SIG-M5 treated with dmso at 0.1 percent for 504 hours (cell line): ENCODE measurements at regions not wholly inside any gene's neighbourhood (a gene's known extent, or its start where the extent isn't known, plus 50 kb on each side); places are given as distances from the start of the nearest gene placed in this dataset.
"Not testable (repeated sequence)": the region's sequence is repeated elsewhere in the genome, so short reads cannot be mapped to it uniquely, and the experiment has no call there.

Experiments used
- DNase-seq: peaks from one replicate; lab custom pipeline; 2025; ENCODE audit not compliant: unreplicated experiment; lab: John Stamatoyannopoulos, UW

DNA sequence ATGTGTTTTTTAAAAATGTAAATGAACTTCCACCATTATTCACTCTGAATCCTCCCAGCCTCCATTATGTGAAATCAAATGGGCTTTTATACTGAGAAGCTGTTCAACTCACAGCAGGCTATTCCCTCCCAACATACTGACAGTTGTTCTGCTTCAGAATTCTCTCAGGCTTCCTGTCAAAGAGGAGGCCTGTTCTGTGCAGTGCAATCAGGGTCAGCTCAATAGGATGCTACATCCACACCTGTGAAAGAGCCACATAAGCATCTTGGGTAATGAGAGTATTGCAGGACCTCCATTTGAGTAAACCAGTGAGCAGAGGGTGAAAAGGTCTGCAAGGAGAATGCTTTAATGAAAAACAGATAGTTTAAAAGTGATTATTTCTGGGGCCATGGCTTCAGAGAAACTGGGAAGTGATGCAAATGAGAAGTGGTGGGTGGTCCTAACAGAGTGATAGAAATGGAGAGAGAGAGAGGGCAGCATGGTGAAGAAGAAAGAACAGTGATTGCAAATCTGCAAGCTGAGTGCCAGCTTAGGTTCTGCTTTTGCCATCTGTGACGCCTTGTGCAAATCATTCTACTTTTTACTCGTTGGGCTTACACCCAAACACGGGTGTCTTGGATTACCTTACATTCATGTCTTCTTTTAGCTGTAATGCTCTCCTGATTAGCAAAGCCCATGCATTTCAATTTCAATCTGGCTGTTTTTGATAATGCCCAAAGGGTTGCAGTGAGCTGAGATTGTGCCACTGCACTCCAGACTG lies 202.5 kb upstream of the NMUR2 start:
- DNase-seq: no peak

DNA sequence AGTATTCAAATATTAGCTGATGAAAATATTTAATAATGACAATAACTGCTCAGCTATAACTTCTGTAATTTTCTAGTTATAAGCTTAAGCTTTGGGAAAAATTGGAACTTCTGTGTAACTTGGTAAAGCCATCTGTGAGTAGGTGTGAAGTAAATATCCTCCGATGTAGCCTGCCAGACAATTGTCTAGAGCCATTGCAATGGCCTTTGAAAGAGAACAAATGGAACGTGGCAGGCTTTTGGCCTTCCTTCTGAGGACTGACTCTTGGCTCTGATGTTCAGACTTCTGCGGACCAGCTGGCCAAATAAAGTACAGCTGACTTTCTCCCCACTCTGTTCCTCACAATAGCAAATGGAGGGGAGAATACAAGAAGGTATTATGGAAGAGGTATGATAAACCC lies 203.4 kb upstream of the NMUR2 start:
- DNase-seq: no peak

DNA sequence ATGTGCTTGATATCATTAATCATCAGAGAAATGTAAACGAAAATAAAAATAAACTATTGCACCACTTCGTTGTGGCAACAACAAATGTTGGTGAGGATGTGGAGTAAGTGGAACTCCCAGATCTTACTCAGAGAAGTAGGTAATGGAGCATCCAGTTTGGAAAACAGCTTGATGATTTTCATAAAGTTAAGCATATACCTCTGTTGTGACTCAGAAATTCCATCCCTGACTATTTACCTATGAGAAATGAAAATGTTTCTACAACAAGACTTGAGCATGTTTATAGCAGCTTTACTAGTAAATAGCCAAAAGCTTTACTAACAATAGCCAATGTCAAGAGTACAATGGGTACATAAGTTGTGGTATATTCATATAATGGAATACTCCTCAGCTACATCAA lies 214.7 kb upstream of the NMUR2 start:
- no peak for DNase-seq

DNA sequence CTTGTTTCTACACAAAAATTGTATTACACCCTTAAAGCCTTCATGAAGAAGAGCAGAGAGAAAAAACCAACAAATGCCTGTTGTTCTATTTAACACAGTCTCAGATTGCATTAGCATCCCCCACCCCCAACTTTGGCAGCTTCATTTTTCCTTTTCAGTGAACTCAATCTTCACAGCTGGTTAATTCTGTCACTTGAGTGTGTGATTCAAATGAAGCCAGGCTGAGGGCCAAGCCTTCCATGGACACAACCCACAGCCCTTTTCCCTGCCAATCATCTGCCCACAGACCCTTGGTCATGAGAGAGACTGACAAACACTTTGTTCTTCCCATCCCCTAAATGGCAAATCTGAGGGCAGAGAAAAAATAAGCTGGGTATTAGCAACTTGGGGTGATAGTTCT lies 217.5 kb upstream of the NMUR2 start:
- no peak for DNase-seq

DNA sequence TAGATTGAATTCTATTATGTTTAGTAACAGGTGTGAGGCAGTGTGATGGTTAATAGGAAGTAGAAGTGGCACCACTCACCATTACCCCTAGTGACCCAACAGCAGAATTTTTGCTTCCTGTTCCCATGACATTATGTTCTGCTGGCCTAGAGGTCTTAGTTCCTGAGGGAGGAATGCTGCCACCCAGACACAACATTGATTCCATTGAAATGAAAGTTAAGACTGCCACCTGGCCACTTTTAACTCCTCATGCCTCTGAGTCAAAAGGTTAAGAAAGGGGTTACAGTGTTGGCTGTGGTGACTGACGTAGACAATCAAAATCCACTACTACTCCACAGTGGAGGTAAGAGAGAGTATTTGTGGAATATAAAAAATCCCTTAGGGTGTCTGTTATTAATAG lies 218.9 kb upstream of the NMUR2 start:
- no peak for DNase-seq

DNA sequence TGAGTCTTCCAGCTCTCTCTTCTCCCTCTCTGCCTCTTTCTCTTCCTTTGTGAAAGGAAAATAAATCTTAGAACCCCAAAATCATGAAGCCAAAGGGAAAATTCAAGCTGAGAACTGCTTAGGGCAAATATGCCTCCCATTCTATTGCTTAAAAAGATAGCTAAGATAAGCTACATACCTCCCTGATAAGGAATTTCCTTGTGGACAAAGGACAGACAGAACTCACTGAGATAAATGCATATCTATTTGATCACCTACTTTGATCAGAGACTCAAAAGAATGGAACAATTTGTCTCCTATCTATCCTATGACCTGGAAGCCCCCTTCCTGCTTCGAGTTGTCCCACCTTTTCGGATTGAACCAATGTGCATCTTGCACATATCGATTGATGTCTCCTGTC lies 220.6 kb upstream of the NMUR2 start:
- DNase-seq: no peak

DNA sequence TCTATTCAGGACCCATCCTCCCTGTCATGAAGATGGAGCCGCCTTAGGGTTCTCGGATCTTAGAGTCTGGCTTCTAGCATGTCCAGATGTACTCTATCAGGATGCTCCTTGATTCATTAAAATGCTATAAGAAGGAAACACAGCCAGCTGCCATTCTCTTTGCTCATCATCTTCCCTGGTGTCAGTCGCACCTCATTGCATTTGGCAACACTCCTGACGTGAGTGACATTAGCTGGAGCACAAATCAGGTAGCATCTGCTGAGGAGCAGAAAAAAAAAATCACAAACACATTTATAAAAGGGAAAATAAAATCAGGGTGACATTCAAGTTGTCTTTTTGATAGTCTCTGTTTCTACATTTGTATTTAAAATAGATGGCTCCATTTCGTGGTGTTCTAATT lies 226.1 kb upstream of the NMUR2 start:
- DNase-seq: no peak

DNA sequence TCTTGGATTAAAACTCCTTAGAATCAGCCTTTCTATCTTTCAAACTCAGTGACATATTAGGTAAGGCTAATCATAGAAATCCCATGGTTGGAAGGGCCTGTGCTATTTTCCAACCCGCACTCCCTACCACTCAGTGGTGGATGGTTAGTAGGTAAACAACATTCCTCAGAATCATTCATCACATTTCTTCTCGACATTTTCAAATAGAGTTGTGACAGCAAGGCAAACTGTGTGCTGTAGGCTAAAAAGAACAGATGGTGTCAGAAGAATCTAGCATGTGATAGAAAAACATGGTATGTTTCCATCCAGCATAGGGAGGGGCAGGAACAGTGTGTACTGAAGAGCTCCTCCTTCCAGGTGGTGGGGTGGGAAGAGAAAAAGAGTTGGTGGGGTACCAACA lies 227.3 kb upstream of the NMUR2 start:
- no peak for DNase-seq

DNA sequence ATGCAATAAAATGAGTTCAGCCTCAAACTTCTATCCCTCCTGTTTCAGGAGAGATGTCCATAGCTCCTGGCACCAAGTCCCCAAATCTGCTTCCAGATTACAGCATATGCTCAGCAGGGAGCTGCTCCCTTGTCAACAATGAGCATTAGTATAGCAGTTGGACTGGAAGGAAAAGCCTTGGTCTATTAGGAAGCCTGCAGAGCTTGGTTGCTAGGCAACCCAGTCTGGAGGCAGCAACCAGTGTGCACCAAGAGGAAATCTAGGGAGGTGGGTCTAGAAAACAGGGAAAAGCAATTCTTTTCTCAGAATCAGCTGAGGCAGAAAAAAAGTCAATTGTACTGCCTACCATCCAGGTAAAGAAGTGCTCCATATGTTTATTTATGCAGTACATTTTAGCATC lies 229.5 kb upstream of the NMUR2 start:
- no peak for DNase-seq

DNA sequence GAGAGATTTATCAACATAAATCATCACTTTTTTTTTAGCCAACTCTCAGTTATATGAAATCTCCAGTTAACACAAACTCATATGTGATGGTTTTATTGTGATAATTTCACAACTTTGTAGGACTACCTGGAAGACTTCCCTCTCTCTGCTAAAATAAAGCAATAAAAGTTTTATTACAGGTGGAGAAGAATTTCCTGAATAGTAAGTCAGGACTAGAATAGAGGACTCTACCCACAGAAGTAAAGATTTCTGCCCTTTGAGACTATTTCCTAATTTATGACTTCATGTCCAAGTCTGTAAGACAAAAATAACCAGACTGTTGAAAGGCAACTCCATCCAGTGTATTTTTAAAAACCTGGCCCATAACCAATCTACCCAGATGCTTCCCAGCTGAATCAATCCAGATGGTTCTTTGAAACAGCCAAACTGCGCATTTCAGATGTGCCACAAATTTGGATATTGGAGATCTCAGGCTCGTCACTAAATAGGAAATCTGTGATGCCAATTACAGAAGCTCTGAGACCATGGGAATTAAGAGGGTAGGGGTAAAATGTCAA lies 234.0 kb upstream of the NMUR2 start:
- no peak for DNase-seq

DNA sequence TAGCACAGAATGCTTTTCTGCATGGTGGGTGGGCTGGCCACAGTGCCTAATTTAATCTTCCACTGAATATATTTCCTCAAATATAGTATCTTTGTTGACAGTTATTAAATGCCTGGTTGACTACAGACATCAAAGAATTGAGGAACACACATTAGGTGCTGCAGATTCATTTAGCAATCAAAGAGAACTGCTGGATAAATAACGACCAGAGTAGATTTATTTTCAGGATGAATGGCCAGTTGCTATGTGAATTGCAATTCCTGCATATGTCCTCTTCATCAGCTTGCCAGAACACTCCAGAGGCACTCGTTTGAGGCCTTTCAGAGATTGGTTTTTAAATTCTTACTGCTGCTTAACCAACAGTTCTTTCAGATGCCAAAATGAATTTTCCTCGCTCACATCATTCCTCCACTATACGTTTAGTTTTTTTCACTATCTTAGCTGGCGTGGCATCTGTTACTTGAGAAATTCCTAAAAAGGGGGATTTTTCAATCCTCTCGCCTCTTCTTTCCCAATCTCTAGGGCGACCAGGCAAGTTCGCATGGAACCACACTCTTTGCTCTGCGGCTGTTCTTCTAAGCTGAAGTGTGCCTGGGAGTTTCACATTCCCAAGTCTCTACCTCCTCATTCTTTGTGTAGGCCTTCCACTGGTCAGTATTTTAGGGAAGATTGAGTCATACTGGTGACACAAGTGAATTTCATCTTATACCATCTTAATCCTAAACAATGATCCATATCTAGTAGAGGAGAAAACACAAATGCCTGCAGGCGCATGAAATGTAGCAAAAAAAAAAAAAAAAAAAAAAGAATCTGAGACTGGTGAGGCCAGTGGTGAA lies 237.1 kb upstream of the NMUR2 start:
- no peak for DNase-seq

DNA sequence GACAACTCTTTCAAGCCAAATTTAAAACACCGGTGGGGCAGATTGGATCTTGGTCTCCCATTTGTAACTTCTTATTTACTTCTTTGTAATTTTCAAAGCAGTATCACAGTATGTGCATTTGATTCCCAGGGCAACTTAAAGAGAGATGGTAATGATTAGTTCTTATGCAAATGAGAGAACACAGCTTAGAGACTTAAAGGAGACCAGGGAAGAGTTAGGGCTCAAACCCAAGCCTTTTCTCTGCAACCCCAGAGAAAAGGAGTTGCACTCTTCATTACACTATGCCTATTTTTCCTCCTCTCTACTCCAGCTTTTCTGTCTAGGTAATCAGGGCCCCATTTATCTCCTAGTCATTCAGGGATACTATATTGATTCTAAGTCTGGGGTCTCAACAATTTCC lies 237.8 kb upstream of the NMUR2 start:
- DNase-seq: no peak

DNA sequence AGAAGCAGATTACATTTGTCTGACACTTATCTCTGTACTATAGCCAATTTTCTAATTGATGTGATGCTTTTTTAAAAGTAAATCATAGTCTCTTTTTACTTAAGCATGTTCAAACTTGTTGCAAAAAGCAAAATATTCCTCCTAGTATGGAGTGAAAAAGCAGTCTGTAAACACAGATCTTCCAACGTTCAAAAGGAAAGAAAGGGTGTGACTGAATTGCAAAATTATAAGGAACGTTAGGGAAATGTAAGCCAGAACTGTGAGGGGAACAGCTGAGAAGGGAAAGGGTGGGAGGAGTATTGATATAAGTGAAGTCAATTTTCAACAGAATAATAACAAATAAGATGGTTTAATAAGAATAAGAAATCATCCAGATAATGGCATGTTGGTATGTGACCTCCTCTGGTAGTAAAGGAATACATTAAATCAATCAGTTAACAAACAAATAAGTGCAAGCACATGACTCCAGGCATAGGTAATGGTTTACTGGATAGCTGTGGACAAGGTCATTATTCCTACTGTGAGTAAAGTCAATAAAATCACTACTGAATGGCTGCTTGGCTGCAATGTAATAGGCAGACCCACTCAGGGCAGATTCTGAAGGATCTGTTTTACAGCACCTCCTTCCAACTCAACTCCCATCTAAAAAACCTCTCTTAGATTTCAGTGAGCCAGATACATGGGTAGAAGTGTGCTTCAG lies 239.1 kb upstream of the NMUR2 start:
- no peak for DNase-seq

DNA sequence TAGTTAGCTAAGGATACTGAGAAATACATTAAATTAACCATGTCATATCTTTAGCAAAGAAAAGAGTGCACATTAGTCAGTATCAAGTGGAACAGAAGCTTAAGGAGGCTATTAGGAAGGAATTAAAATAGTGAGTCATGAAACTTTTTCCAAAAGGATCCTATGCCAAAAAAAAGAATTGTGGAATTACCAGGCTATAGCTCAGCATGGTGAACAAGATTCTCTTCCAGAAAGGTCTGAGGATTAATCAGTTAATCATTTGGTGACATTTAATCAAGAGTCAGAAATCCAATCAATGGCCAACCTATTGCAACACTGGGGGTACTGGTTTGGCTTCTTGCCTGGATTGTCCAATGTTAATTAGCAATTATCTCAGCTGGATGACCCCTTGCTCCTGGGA lies 244.5 kb upstream of the NMUR2 start:
- no peak for DNase-seq

DNA sequence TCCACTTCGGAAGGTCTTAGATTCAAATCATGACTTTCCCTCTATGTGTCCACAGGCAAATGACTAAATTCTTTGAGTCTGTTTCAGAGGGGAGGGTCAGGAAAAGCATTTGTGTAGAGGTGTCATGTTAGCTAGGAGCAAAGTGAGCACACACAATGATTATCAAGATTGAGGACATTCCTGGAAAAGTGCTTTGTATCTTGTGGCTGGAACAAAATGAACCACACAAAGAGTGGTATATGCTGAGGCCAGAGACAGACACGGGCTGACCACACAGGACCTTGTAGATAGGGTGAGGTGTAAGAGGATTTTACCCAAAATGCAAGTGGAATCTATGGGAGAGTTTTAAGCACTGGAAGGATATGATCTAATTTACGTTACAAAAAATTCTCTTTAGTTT lies 245.3 kb upstream of the NMUR2 start:
- no peak for DNase-seq

DNA sequence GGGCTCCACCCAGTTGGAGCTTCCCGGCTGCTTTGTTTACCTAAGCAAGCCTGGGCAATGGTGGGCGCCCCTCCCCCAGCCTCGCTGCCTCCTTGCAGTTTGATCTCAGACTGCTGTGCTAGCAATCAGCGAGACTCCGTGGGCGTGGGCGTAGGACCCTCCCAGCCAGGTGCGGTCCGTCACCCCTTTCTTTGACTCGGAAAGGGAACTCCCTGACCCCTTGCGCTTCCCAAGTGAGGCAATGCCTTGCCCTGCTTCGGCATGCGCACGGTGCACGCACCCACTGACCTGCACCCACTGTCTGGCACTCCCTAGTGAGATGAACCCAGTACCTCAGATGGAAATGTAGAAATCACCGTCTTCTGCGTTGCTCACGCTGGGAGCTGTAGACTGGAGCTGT lies 254.4 kb upstream of the NMUR2 start:
- DNase-seq: not testable (repeated sequence)

DNA sequence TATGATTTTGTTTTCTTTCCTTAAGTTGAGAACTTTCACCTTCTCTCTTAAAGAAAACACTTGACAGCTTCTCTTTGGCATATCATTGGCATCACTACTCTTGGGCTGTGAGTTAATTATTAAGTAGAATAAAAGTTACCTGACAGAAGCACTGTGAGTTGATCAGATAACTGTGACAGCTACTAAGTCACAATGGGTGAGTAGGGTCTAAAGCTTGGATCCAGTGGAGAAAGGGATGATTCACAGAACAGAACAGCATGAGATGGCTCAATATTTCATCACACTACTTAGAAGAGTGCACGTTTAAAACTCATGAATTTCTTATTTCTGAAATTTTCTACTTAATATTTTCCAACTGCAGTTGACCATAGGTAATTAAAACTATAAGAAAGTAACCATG lies 268.5 kb upstream of the NMUR2 start:
- DNase-seq: no peak

DNA sequence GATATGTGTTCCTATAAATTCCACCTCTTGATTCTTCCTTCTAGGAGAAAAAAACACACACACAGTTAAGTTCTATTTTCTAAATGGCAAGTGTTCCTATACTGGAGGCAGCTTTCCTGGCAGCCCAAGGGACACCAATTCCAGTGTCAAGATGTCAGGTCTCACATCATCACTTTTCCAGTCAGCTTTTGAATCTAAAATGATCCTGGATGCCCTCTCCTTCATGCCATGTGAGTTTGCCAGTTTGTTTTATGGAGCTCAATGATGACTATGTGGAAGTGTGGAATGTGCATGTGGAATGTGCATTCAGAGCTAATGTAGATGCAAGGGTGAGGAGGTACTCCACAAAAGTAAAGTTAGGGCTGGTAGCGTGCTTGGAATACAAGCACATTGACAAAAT lies 269.3 kb upstream of the NMUR2 start:
- DNase-seq: no peak

DNA sequence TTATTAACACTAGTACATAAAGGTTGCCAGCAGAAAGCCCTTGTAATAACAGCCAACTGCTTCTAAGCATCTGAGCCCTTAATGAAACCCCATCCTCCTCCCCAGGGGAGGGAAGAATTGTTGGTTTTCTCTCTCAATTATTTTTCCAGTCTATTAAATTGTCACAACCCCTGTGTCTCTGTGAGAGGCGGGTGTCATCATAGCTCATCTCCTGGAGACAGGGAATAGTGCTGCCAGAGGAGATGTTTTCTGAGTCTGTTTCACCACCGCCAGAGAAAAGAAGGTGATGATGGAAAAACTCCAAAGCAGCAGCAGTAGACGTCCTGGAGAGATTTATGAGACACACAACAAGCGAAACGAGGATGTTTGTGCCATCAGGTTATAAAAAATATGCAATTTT lies 271.1 kb upstream of the NMUR2 start:
- DNase-seq: no peak

DNA sequence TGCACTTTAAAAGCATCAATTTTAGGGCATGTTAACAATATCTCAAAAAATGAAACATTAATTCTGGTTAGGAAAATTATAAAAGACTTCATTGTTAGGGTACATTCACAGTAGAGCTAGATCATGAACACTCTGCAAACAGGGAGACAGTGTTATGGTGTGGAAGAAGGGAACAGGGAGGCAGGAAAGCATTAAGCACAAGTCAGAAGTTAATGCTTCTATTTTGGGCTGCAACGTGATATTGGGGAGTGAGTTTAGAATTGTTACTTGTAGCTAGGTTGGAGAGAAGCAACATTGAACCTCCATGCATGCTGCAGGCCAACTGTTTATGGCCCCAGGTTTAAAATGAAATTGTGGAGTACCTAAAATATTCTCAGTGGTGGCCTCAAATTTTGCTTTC lies 278.1 kb upstream of the NMUR2 start:
- DNase-seq: no peak

DNA sequence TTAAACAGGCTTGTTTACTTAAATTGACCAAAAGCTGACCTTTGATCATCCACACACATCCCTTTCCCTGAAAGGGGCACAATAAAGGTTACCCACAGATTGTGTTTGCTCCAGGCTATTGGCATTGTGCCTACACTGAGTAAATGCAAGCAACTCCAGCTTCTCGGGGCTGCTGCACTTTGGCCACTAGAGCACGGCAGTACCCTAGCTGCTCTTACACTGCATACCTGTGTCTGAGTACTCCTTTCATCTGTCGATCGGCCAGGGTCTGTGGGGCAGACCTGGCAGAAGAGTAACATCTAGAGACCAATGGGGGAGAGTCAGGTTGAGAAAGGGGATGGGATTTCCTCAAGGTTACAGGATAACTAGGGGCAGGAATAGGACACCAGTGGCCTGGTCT lies 281.9 kb upstream of the NMUR2 start:
- no peak for DNase-seq
